ENCODE measurements at regions not wholly inside any gene's neighbourhood (a gene's known extent, or its start where the extent isn't known, plus 50 kb on each side); places are given as distances from the start of the nearest gene placed in this dataset.

- no peaks in the 10 kb centered on the region for H3K27me3 ChIP-seq
- DNase-seq (ENCODE audit: extremely low spot score in 2 of 2), result no peak
- intact Hi-C loops (cut with DNase I), result no loop called here
- no peaks in the 10 kb centered on the region for H3K9me3 ChIP-seq
- no peak overlapping the region for H3K27ac ChIP-seq
- H3K4me3 ChIP-seq, result no peak overlapping the region
- H3K36me3 ChIP-seq, result no peaks in the 10 kb centered on the region
- no peak for TF ChIP-seq POLR2AphosphoS5 (IDR thresholded peaks at IDR 0.05; ENCODE audit: insufficient read depth in 1 of 2, low read depth in 1 of 2)
- no peaks in the 10 kb centered on the region for H3K4me1 ChIP-seq
Observed at GRCh38 chr6:144737998-144738397, 452.9 kb downstream of the UTRN start.

GRCh38 chr6:144739873-144740272 lies 454.7 kb downstream of the UTRN start:
- H3K4me3 ChIP-seq, result no peak overlapping the region
- H3K27me3 ChIP-seq, result no peaks in the 10 kb centered on the region
- H3K4me1 ChIP-seq, result no peaks in the 10 kb centered on the region
- DNase-seq (ENCODE audit: extremely low spot score in 2 of 2), result no peak
- H3K9me3 ChIP-seq, result no peaks in the 10 kb centered on the region
- H3K27ac ChIP-seq, result no peak overlapping the region
- H3K36me3 ChIP-seq, result no peaks in the 10 kb centered on the region
- intact Hi-C loops (cut with DNase I), result no loop called here
- TF ChIP-seq CTCF (IDR thresholded peaks at IDR 0.05) (no peak), POLR2A (IDR thresholded peaks at IDR 0.05) (no peak), POLR2AphosphoS5 (IDR thresholded peaks at IDR 0.05; ENCODE audit: insufficient read depth in 1 of 2, low read depth in 1 of 2) (no peak)

GRCh38 chr6:144741659-144742058 lies 456.5 kb downstream of the UTRN start:
- no peaks in the 10 kb centered on the region for H3K9me3 ChIP-seq
- H3K27ac ChIP-seq, result no peak overlapping the region
- no peaks in the 10 kb centered on the region for H3K4me1 ChIP-seq
- no peak for DNase-seq (ENCODE audit: extremely low spot score in 2 of 2)
- H3K36me3 ChIP-seq, result no peaks in the 10 kb centered on the region
- no peak overlapping the region for H3K4me3 ChIP-seq
- no peaks in the 10 kb centered on the region for H3K27me3 ChIP-seq
- TF ChIP-seq POLR2A (IDR thresholded peaks at IDR 0.05) (no peak), POLR2AphosphoS5 (IDR thresholded peaks at IDR 0.05; ENCODE audit: insufficient read depth in 1 of 2, low read depth in 1 of 2) (no peak), CTCF (IDR thresholded peaks at IDR 0.05) (no peak)
- intact Hi-C loops (cut with DNase I), result no loop called here

GRCh38 chr6:144742779-144743178 lies 457.6 kb downstream of the UTRN start:
- no peak overlapping the region for H3K27ac ChIP-seq

GRCh38 chr6:144744720-144745119 lies 459.6 kb downstream of the UTRN start:
- Histone ChIP-seq H3K4me1 (no peaks in the 10 kb centered on the region), H3K27me3 (no peaks in the 10 kb centered on the region), H3K36me3 (no peaks in the 10 kb centered on the region), H3K4me3 (no peak overlapping the region), H3K9me3 (no peaks in the 10 kb centered on the region), H3K27ac (no peak overlapping the region)
- intact Hi-C loops (cut with DNase I), result no loop called here
- TF ChIP-seq CTCF (IDR thresholded peaks at IDR 0.05) (no peak), POLR2A (IDR thresholded peaks at IDR 0.05) (no peak), POLR2AphosphoS5 (IDR thresholded peaks at IDR 0.05; ENCODE audit: insufficient read depth in 1 of 2, low read depth in 1 of 2) (no peak)
- DNase-seq (ENCODE audit: extremely low spot score in 2 of 2), result no peak

More at GRCh38 chr6:144742779-144743178, 457.6 kb downstream of the UTRN start:
- H3K4me1 ChIP-seq, result no peaks in the 10 kb centered on the region
- intact Hi-C loops (cut with DNase I), result no loop called here
- H3K9me3 ChIP-seq, result no peaks in the 10 kb centered on the region
- no peaks in the 10 kb centered on the region for H3K36me3 ChIP-seq
- no peaks in the 10 kb centered on the region for H3K27me3 ChIP-seq
- no peak for DNase-seq (ENCODE audit: extremely low spot score in 2 of 2)
- no peak overlapping the region for H3K4me3 ChIP-seq
- no peak for TF ChIP-seq CTCF (IDR thresholded peaks at IDR 0.05)
- TF ChIP-seq POLR2A (IDR thresholded peaks at IDR 0.05), result no peak
- no peak for TF ChIP-seq POLR2AphosphoS5 (IDR thresholded peaks at IDR 0.05; ENCODE audit: insufficient read depth in 1 of 2, low read depth in 1 of 2)

GRCh38 chr6:144745439-144745838 lies 460.3 kb downstream of the UTRN start:
- intact Hi-C loops (cut with DNase I), result no loop called here
- TF ChIP-seq POLR2AphosphoS5 (IDR thresholded peaks at IDR 0.05; ENCODE audit: insufficient read depth in 1 of 2, low read depth in 1 of 2) (no peak), CTCF (IDR thresholded peaks at IDR 0.05) (no peak), POLR2A (IDR thresholded peaks at IDR 0.05) (no peak)

More at GRCh38 chr6:144745439-144745838, 460.3 kb downstream of the UTRN start:
- H3K4me3 ChIP-seq, result no peak overlapping the region
- H3K27ac ChIP-seq, result no peak overlapping the region
- no peaks in the 10 kb centered on the region for H3K4me1 ChIP-seq
- DNase-seq (ENCODE audit: extremely low spot score in 2 of 2), result no peak
- H3K9me3 ChIP-seq, result no peaks in the 10 kb centered on the region
- no peaks in the 10 kb centered on the region for H3K27me3 ChIP-seq
- H3K36me3 ChIP-seq, result no peaks in the 10 kb centered on the region

All from vagina (tissue), 2 donors.